Activated naive CD4-positive, alpha-beta T cell treated with anti-CD3 and anti-CD28 coated beads, Interleukin-2, amount 10 ng/mL, durations not matched to agents 7 days and 5 days (primary cell): ENCODE measurements at regions not wholly inside any gene's neighbourhood (a gene's known extent, or its start where the extent isn't known, plus 50 kb on each side); places are given as distances from the start of the nearest gene placed in this dataset.

Source experiments
- CTCF ChIA-PET: fragments of 350-600 bp; sonication (Branson Sonifier 250); formaldehyde crosslinking; loops from one replicate; lab custom pipeline; 2021; ENCODE audit warnings: antibody characterized with exemption; lab: Charles Lee
- DNase-seq: peaks from one replicate; pipeline ENCODE4 v3.0.0-alpha.2; 2020
- H3K27ac Mint-ChIP-seq: one replicate; pipeline ENCODE4 v1.8.0; 2021; ENCODE audit warnings: mild to moderate bottlenecking, moderate library complexity, mixed read lengths
- H3K27me3 Mint-ChIP-seq: one replicate; pipeline ENCODE4 v1.8.0; 2021; ENCODE audit warnings: mild to moderate bottlenecking, mixed read lengths
- H3K36me3 Mint-ChIP-seq: one replicate; pipeline ENCODE4 v1.8.0; 2021; ENCODE audit warnings: mixed read lengths
- H3K4me1 Mint-ChIP-seq: one replicate; pipeline ENCODE4 v1.8.0; 2021; ENCODE audit warnings: mixed read lengths
- H3K4me3 Mint-ChIP-seq: one replicate; pipeline ENCODE4 v1.8.0; 2021; ENCODE audit warnings: mild to moderate bottlenecking, moderate library complexity, mixed read lengths
- H3K9me3 Mint-ChIP-seq: one replicate; pipeline ENCODE4 v1.8.0; 2021; ENCODE audit warnings: mixed read lengths

DNA sequence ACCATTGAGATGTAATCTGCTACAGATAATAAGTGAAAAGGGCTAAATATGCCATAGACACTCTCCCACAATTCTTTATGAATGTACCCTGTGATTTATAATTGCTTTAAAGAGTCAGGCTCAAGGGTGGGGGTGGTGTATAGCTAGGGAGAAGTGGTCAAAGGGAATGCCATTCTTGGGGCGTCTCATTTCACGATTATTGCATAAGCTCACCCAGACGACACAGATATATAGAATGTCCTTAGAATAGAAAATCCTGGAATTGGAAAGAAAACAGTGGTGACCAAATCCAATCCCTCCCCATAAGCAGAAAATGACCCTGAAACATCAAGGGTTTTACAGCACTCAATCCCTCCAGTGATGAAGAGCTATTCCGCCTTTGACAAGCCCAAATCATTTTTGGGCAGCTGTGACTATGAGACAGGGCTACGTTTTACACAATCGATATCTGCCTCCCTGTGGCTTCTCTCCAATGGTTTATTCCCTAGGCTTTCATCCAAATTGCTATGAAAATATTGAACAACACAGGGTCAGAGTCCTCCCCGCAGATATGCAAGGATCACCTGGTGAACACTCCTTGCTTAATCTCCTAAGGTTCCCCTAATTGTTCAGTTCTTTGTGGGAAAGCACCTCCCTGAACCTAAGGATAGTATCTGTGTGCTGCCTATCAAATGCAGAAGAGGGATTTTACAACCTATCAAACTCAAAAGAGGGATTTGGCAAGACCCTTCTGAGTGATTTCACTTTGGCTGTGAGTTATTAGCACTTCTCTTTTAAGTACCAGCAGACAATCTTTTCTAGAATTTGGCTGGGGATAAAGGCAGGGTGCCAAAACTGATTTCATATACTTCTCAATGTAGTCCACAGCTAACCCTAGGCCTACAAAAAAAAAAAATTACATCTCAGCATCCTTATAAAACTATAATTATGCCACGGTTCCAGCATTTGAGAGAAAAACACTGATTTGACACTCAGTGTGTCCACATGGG, 144.9 kb upstream of the CDH6 start:
- Mint-ChIP-seq H3K36me3 (no peaks in the 10 kb centered on the region), H3K9me3 (peaks cover 3% of the 10 kb centered on the region), H3K27ac (no peak overlapping the region), H3K27me3 (no peaks in the 10 kb centered on the region), H3K4me3 (no peak overlapping the region), H3K4me1 (no peaks in the 10 kb centered on the region)
- no peak for DNase-seq
- CTCF ChIA-PET, result no interaction called here

DNA sequence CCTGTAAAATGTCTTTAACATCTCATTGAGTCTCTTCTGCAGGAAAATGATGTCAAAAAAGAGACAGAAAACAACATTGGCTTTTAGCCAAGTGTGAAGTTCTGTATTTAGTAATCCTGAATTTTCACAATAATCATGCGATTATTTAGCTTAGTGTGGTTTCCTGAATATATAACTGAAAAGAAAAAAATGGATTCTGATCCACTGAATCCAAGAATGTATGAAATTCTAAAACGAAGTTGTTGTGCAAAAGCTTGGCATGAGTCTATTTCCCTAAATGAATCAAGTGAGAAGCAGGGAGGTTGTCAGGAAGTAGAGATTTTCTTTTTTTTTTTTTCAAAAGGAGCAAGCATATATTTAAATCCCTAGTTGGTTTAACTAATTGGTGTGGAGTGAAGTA, 145.9 kb upstream of the CDH6 start:
- no peak for DNase-seq
- no peak overlapping the region for H3K4me3 Mint-ChIP-seq
- no peaks in the 10 kb centered on the region for H3K36me3 Mint-ChIP-seq
- CTCF ChIA-PET, result no interaction called here
- no peaks in the 10 kb centered on the region for H3K27me3 Mint-ChIP-seq
- H3K27ac Mint-ChIP-seq, result no peak overlapping the region
- H3K9me3 Mint-ChIP-seq, result peaks cover 3% of the 10 kb centered on the region
- no peaks in the 10 kb centered on the region for H3K4me1 Mint-ChIP-seq

DNA sequence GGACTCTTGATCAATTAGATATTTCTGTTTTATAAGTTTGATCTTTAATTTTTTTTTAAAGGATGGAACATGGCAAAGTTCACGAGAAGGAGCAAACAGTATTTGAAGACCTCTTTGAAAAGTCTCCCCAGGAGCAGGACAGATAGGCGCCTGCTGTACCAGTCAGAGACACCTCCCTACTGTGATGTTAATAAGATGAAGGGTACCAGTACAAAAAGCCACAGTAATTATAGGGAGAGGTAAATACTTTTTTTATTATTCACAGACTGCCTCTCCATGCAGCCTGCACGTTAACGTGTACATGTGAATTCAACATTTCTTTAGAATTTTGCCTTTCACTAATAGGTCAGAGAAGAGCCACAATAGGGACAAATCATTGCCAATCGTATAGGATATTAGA, 146.5 kb upstream of the CDH6 start:
- CTCF ChIA-PET, result no interaction called here
- Mint-ChIP-seq H3K27ac (no peak overlapping the region), H3K27me3 (no peaks in the 10 kb centered on the region)

GRCh38 chr5:31036411-31036810, 157.1 kb upstream of the CDH6 start:
- no peak overlapping the region for H3K27ac Mint-ChIP-seq
- CTCF ChIA-PET, result no interaction called here
- no peaks in the 10 kb centered on the region for H3K36me3 Mint-ChIP-seq
- H3K27me3 Mint-ChIP-seq, result no peaks in the 10 kb centered on the region
- DNase-seq, result no peak
- peaks cover 20% of the 10 kb centered on the region for H3K9me3 Mint-ChIP-seq
- H3K4me3 Mint-ChIP-seq, result no peak overlapping the region
- H3K4me1 Mint-ChIP-seq, result no peaks in the 10 kb centered on the region

More for the DNA sequence above, 146.5 kb upstream of the CDH6 start:
- Mint-ChIP-seq H3K9me3 (peaks cover 5% of the 10 kb centered on the region), H3K36me3 (no peaks in the 10 kb centered on the region), H3K4me1 (no peaks in the 10 kb centered on the region), H3K4me3 (no peak overlapping the region)
- no peak for DNase-seq

GRCh38 chr5:31033295-31033694, 160.2 kb upstream of the CDH6 start:
- CTCF ChIA-PET, result no interaction called here
- Mint-ChIP-seq H3K27me3 (no peaks in the 10 kb centered on the region), H3K36me3 (no peaks in the 10 kb centered on the region), H3K27ac (no peak overlapping the region), H3K9me3 (peaks cover 15% of the 10 kb centered on the region), H3K4me1 (no peaks in the 10 kb centered on the region), H3K4me3 (no peak overlapping the region)
- no peak for DNase-seq

DNA sequence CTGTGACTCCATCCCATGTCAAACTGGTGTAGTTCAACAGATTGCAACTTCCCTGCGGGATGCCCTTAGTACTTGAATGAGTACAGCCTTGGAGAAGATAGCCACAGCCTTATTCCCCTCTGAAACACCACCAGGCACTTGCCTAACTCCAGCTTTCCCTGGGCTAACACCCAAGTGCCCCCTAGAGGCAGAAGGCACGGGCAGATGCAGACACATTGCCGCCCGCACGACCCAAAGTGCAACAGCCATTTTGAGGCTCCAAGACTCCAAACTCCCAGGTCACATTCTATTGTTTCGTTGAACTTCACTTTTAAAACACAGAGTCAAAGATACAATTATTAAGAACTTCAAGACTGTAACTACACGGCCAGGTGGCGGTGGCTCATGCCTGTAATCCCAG, 163.6 kb upstream of the CDH6 start:
- Mint-ChIP-seq H3K27ac (no peak overlapping the region), H3K36me3 (no peaks in the 10 kb centered on the region), H3K9me3 (peaks cover 4% of the 10 kb centered on the region), H3K4me3 (no peak overlapping the region), H3K4me1 (no peaks in the 10 kb centered on the region), H3K27me3 (no peaks in the 10 kb centered on the region)
- no peak for DNase-seq
- CTCF ChIA-PET, result no interaction called here

DNA sequence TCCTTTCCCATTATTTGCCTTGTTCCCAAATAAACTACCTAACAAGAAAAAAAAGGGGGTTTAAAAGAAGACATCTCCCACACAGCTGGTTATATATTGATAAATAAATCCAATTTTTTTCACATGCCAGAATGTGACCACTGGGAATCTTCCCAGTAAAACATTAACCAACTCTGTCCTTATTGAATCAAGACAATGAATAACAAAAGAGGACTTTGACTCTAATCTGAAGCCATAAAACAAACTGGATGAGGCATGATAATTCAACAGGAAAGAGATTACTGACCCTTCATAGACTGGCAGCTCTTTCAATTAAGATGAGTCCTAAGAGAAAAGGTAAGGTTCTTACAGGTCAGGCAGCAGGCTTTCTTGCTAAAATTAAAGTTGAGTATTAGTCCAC, 165.8 kb upstream of the CDH6 start:
- Mint-ChIP-seq H3K4me1 (no peaks in the 10 kb centered on the region), H3K9me3 (peaks cover 4% of the 10 kb centered on the region), H3K36me3 (no peaks in the 10 kb centered on the region), H3K27ac (no peak overlapping the region), H3K27me3 (no peaks in the 10 kb centered on the region), H3K4me3 (no peak overlapping the region)
- CTCF ChIA-PET, result no interaction called here
- no peak for DNase-seq

DNA sequence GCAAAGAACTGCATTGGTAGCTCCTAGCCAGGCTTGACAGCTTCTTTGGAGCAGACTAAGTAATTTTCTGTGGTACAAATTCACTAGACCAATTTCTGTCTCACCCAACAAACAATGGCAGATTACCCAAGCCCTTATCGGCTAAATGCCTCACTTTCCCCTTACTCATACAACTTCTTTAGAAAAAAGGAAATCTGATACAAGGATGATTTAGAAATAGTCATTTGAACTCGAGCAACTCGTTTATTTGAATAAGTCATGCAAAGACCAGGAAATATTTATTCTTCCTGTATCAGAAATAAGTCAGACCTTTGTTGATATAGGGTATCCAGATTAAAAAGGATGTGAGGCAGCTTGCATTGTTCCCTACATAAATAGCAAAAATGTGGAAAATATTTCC, 170.4 kb upstream of the CDH6 start:
- H3K36me3 Mint-ChIP-seq, result no peaks in the 10 kb centered on the region
- no peaks in the 10 kb centered on the region for H3K4me1 Mint-ChIP-seq
- no peaks in the 10 kb centered on the region for H3K27me3 Mint-ChIP-seq
- peaks cover 4% of the 10 kb centered on the region for H3K9me3 Mint-ChIP-seq
- H3K4me3 Mint-ChIP-seq, result no peak overlapping the region
- CTCF ChIA-PET, result no interaction called here
- no peak for DNase-seq
- no peak overlapping the region for H3K27ac Mint-ChIP-seq

DNA sequence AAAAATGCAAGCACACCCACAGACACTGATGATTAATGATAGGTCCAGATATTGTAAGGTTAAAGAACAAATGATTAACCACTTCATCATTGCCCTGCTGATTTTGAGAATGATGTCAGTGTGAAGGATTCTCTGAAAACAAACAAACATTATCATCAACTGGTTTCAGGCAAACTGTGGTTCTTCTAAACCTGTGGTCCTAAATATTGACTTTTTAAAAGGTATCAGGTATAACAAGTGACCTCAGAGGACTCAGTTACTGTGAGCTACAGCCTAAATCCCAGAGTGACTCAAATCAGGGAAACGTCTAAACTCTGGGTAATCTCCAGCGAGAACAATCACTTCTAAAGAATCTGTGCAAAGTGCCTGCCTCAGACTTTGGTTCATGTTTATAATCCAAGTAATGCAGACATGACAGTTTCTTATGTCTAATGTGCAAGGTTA, 172.3 kb upstream of the CDH6 start:
- no peak overlapping the region for H3K4me3 Mint-ChIP-seq

GRCh38 chr5:31008231-31008630, 185.3 kb upstream of the CDH6 start:
- H3K36me3 Mint-ChIP-seq, result no peaks in the 10 kb centered on the region
- no peak overlapping the region for H3K27ac Mint-ChIP-seq
- H3K4me1 Mint-ChIP-seq, result no peaks in the 10 kb centered on the region

More for the DNA sequence above, 172.3 kb upstream of the CDH6 start:
- CTCF ChIA-PET, result no interaction called here
- H3K4me1 Mint-ChIP-seq, result no peaks in the 10 kb centered on the region
- no peaks in the 10 kb centered on the region for H3K36me3 Mint-ChIP-seq
- no peak overlapping the region for H3K27ac Mint-ChIP-seq
- H3K27me3 Mint-ChIP-seq, result no peaks in the 10 kb centered on the region
- DNase-seq, result no peak
- H3K9me3 Mint-ChIP-seq, result peaks cover 6% of the 10 kb centered on the region

GRCh38 chr5:31007672-31008071, 185.8 kb upstream of the CDH6 start:
- CTCF ChIA-PET, result no interaction called here

More at GRCh38 chr5:31008231-31008630, 185.3 kb upstream of the CDH6 start:
- no peak overlapping the region for H3K4me3 Mint-ChIP-seq
- H3K9me3 Mint-ChIP-seq, result peaks cover 20% of the 10 kb centered on the region
- CTCF ChIA-PET, result no interaction called here
- no peak for DNase-seq
- no peaks in the 10 kb centered on the region for H3K27me3 Mint-ChIP-seq

GRCh38 chr5:31000287-31000686, 193.2 kb upstream of the CDH6 start:
- DNase-seq, result no peak
- H3K27ac Mint-ChIP-seq, result no peak overlapping the region
- H3K36me3 Mint-ChIP-seq, result no peaks in the 10 kb centered on the region
- peaks cover 4% of the 10 kb centered on the region for H3K9me3 Mint-ChIP-seq
- H3K27me3 Mint-ChIP-seq, result no peaks in the 10 kb centered on the region
- H3K4me3 Mint-ChIP-seq, result no peak overlapping the region
- no peaks in the 10 kb centered on the region for H3K4me1 Mint-ChIP-seq
- CTCF ChIA-PET, result no interaction called here

More at GRCh38 chr5:31007672-31008071, 185.8 kb upstream of the CDH6 start:
- H3K27me3 Mint-ChIP-seq, result no peaks in the 10 kb centered on the region
- H3K36me3 Mint-ChIP-seq, result no peaks in the 10 kb centered on the region
- no peak for DNase-seq
- H3K4me1 Mint-ChIP-seq, result no peaks in the 10 kb centered on the region
- no peak overlapping the region for H3K4me3 Mint-ChIP-seq
- H3K27ac Mint-ChIP-seq, result no peak overlapping the region
- H3K9me3 Mint-ChIP-seq, result peaks cover 20% of the 10 kb centered on the region

DNA sequence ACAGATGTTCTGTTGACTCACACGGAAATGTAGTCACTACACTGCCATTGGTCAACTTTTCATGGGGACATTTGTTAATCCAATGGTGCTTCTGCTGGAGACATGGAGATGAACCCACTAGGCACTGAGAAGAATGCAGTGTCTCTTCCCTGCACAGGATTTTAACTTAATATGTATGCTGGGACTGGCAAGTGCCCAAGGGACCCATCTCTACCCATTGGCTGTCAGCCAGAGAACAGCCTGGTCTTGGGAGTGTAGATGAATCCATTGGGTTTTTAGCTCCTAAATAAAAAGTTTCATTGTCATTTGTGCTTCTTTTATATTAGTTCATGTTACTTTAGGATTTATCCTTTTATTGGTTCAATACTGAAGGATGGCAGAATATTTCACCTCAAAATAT, 195.8 kb upstream of the CDH6 start:
- Mint-ChIP-seq H3K4me3 (no peak overlapping the region), H3K36me3 (no peaks in the 10 kb centered on the region), H3K27ac (no peak overlapping the region), H3K9me3 (peaks cover 4% of the 10 kb centered on the region), H3K27me3 (no peaks in the 10 kb centered on the region), H3K4me1 (no peaks in the 10 kb centered on the region)
- CTCF ChIA-PET, result no interaction called here
- DNase-seq, result no peak

GRCh38 chr5:30994902-30995301, 198.6 kb upstream of the CDH6 start:
- H3K27me3 Mint-ChIP-seq, result no peaks in the 10 kb centered on the region
- H3K9me3 Mint-ChIP-seq, result peaks cover 2% of the 10 kb centered on the region
- H3K4me1 Mint-ChIP-seq, result no peaks in the 10 kb centered on the region
- DNase-seq, result no peak
- H3K4me3 Mint-ChIP-seq, result no peak overlapping the region
- CTCF ChIA-PET, result no interaction called here
- H3K27ac Mint-ChIP-seq, result no peak overlapping the region
- no peaks in the 10 kb centered on the region for H3K36me3 Mint-ChIP-seq

DNA sequence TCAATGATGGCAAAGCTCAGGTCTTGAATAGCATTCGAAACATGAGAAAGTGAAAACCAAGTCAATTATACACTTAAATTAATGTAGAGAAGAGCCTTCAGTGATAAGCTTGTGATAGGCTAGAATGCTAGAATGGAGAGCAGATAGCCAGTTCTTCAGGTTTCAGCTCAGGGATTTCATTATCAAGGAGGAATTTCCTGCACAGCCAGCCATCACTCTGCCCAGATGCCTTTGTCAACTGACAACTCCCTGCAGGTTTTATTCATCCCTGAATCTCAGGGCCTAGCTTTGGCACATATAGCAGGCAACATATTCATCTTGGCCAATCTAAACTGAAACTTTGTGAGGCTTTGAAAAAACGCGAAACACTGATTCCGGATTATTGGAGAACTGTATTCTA, 199.3 kb upstream of the CDH6 start:
- H3K4me3 Mint-ChIP-seq, result no peak overlapping the region

More for the DNA sequence above, 199.3 kb upstream of the CDH6 start:
- CTCF ChIA-PET, result no interaction called here
- Mint-ChIP-seq H3K9me3 (no peaks in the 10 kb centered on the region), H3K36me3 (no peaks in the 10 kb centered on the region), H3K27me3 (no peaks in the 10 kb centered on the region), H3K4me1 (no peaks in the 10 kb centered on the region), H3K27ac (no peak overlapping the region)
- no peak for DNase-seq
